Thoracic aorta (tissue), 2 donors: ENCODE measurements at regions not wholly inside any gene's neighbourhood (a gene's known extent, or its start where the extent isn't known, plus 50 kb on each side); places are given as distances from the start of the nearest gene placed in this dataset.

ENCODE experiments used
- ATAC-seq: fragments of 150-250 bp; one replicate; pipeline ENCODE4 v1.8.0; 2017; ENCODE audit warnings: low read depth; ENCODE audit not compliant: insufficient number of reproducible peaks, low FRiP score
- DNase-seq: peaks from one replicate; pipeline ENCODE4 v3.0.0-alpha.2; 2020; ENCODE audit warnings: low spot score
- H3K27ac ChIP-seq, 2 donors: fragments of 200-600 bp; sonication (generic); 1 replicate in 1 of 2; 2 replicates in 1 of 2; pipeline ENCODE4 v1.5.1; 2016; ENCODE audit warnings: mild to moderate bottlenecking in 2 of 2, moderate library complexity in 2 of 2
- H3K27me3 ChIP-seq: fragments of 200-600 bp; sonication (generic); replicated peaks from 2 replicates; pipeline ENCODE4 v1.6.0; 2016; ENCODE audit warnings: mild to moderate bottlenecking; ENCODE audit not compliant: insufficient read depth
- H3K36me3 ChIP-seq: fragments of 200-600 bp; sonication (generic); one replicate; pipeline ENCODE4 v1.5.1; 2016
- H3K4me1 ChIP-seq, 2 donors: fragments of 200-600 bp; sonication (generic); 1 replicate in 1 of 2; 2 replicates in 1 of 2; pipeline versions ENCODE4 v1.5.1 to v1.6.0; 2016; ENCODE audit warnings: low read depth in 2 of 2, mild to moderate bottlenecking in 1 of 2; ENCODE audit not compliant: control insufficient read depth in 1 of 2
- H3K4me3 ChIP-seq: fragments of 200-600 bp; sonication (generic); 2 replicates; pipeline ENCODE4 v1.5.1; 2016; ENCODE audit warnings: mild to moderate bottlenecking
- H3K9me3 ChIP-seq: fragments of 200-600 bp; sonication (generic); 2 replicates; pipeline ENCODE4 v1.5.1; 2016
- TF ChIP-seq, protein P1 (sequence below): fragments of 200-600 bp; sonication (generic); IDR thresholded peaks from one replicate; pipeline ENCODE4 v1.5.1; 2019; ENCODE audit warnings: antibody characterized with exemption

DNA sequence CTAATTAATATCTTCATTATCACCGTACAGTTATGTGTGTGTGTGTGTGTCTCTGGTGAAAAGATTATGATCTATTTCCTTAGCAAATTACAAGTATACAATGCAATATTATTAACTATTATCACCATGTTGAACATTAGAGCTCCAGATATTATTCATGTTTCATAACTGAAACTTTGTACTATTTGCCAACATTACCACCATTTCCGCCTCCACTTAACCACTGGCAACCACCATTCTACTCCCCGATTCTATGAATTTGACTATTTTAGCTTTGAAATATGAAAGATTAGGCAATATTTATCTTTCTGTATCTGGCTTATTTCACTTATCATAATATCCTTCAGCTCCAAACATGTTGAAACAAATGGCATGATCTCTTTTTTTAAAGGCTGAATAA lies 717.9 kb downstream of the ARAP2 start:
- ATAC-seq: no peak
- Histone ChIP-seq H3K27ac (no peak overlapping the region), H3K9me3 (no peaks in the 10 kb centered on the region), H3K4me1 (no peaks in the 10 kb centered on the region), H3K36me3 (no peaks in the 10 kb centered on the region), H3K4me3 (no peak overlapping the region), H3K27me3 (no peaks in the 10 kb centered on the region)
- no peak for DNase-seq
- TF ChIP-seq, protein P1, sequence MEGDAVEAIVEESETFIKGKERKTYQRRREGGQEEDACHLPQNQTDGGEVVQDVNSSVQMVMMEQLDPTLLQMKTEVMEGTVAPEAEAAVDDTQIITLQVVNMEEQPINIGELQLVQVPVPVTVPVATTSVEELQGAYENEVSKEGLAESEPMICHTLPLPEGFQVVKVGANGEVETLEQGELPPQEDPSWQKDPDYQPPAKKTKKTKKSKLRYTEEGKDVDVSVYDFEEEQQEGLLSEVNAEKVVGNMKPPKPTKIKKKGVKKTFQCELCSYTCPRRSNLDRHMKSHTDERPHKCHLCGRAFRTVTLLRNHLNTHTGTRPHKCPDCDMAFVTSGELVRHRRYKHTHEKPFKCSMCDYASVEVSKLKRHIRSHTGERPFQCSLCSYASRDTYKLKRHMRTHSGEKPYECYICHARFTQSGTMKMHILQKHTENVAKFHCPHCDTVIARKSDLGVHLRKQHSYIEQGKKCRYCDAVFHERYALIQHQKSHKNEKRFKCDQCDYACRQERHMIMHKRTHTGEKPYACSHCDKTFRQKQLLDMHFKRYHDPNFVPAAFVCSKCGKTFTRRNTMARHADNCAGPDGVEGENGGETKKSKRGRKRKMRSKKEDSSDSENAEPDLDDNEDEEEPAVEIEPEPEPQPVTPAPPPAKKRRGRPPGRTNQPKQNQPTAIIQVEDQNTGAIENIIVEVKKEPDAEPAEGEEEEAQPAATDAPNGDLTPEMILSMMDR: no peak

GRCh38 chr4:35534962-35535361 lies 709.4 kb downstream of the ARAP2 start:
- H3K36me3 ChIP-seq: no peaks in the 10 kb centered on the region
- H3K27ac ChIP-seq: no peak overlapping the region
- ATAC-seq: no peak
- H3K27me3 ChIP-seq: no peaks in the 10 kb centered on the region
- no peaks in the 10 kb centered on the region for H3K4me1 ChIP-seq
- no peaks in the 10 kb centered on the region for H3K9me3 ChIP-seq
- no peak overlapping the region for H3K4me3 ChIP-seq
- TF ChIP-seq, protein P1: no peak
- DNase-seq: no peak

DNA sequence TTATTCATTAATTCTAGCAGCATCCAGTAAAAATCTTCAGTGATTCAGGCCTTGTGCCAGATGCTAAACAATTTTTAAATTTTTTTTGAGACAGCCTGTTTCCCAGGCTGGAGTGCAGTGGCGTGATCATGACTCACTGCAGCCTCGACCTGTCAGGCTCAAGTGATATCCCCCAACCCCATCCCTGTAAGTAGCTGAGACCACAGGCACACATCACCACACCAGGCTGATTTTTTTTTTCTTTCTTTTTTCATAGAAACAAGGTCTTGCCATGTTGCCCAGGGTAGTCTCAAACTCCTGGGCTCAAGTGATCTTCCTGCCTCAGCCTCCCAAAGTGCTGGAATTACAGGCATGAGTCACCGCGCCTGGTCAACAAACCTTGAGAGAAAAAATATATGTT lies 705.5 kb downstream of the ARAP2 start:
- H3K36me3 ChIP-seq: no peaks in the 10 kb centered on the region
- H3K27ac ChIP-seq: no peak overlapping the region
- TF ChIP-seq, protein P1: no peak

GRCh38 chr4:35539404-35540055 lies 704.8 kb downstream of the ARAP2 start:
- Histone ChIP-seq H3K27me3 (no peaks in the 10 kb centered on the region), H3K36me3 (no peaks in the 10 kb centered on the region), H3K27ac (no peak overlapping the region), H3K4me1 (no peaks in the 10 kb centered on the region), H3K9me3 (no peaks in the 10 kb centered on the region), H3K4me3 (no peak overlapping the region)
- TF ChIP-seq, protein P1: no peak
- ATAC-seq (no peak), DNase-seq (no peak)

More for the DNA sequence above, 705.5 kb downstream of the ARAP2 start:
- no peak overlapping the region for H3K4me3 ChIP-seq
- H3K27me3 ChIP-seq: no peaks in the 10 kb centered on the region
- ATAC-seq: no peak
- no peaks in the 10 kb centered on the region for H3K9me3 ChIP-seq
- H3K4me1 ChIP-seq: no peaks in the 10 kb centered on the region
- DNase-seq: no peak

GRCh38 chr4:35541146-35541887 lies 703.0 kb downstream of the ARAP2 start:
- Histone ChIP-seq H3K9me3 (no peaks in the 10 kb centered on the region), H3K4me3 (no peak overlapping the region), H3K27me3 (no peaks in the 10 kb centered on the region), H3K36me3 (no peaks in the 10 kb centered on the region), H3K4me1 (no peaks in the 10 kb centered on the region), H3K27ac (no peak overlapping the region)
- ATAC-seq: no peak
- DNase-seq: no peak
- TF ChIP-seq, protein P1: no peak
